ENCODE measurements at regions not wholly inside any gene's neighbourhood (a gene's known extent, or its start where the extent isn't known, plus 50 kb on each side); places are given as distances from the start of the nearest gene placed in this dataset.

DNA sequence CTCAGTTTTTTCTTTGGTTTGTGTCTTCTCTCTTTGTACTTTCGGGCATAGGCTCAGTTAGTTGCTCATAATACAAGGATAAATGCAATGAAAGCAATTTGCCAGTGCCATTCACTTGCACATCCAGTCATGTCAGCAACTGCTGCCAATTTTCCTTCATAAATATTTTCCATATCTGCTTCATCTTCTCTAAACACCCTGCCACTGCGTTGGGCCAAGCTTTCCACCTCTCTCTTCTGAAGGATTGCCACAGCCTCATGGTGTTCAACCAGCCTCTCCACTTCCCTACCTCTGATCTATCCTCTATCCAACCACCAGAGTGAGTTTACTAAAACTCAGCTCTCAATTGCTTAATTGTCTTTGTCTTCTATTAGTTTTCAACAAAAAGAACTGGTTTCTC is 192.5 kb upstream of the ZNF462 start (continued):
- TF ChIP-seq, protein P1, sequence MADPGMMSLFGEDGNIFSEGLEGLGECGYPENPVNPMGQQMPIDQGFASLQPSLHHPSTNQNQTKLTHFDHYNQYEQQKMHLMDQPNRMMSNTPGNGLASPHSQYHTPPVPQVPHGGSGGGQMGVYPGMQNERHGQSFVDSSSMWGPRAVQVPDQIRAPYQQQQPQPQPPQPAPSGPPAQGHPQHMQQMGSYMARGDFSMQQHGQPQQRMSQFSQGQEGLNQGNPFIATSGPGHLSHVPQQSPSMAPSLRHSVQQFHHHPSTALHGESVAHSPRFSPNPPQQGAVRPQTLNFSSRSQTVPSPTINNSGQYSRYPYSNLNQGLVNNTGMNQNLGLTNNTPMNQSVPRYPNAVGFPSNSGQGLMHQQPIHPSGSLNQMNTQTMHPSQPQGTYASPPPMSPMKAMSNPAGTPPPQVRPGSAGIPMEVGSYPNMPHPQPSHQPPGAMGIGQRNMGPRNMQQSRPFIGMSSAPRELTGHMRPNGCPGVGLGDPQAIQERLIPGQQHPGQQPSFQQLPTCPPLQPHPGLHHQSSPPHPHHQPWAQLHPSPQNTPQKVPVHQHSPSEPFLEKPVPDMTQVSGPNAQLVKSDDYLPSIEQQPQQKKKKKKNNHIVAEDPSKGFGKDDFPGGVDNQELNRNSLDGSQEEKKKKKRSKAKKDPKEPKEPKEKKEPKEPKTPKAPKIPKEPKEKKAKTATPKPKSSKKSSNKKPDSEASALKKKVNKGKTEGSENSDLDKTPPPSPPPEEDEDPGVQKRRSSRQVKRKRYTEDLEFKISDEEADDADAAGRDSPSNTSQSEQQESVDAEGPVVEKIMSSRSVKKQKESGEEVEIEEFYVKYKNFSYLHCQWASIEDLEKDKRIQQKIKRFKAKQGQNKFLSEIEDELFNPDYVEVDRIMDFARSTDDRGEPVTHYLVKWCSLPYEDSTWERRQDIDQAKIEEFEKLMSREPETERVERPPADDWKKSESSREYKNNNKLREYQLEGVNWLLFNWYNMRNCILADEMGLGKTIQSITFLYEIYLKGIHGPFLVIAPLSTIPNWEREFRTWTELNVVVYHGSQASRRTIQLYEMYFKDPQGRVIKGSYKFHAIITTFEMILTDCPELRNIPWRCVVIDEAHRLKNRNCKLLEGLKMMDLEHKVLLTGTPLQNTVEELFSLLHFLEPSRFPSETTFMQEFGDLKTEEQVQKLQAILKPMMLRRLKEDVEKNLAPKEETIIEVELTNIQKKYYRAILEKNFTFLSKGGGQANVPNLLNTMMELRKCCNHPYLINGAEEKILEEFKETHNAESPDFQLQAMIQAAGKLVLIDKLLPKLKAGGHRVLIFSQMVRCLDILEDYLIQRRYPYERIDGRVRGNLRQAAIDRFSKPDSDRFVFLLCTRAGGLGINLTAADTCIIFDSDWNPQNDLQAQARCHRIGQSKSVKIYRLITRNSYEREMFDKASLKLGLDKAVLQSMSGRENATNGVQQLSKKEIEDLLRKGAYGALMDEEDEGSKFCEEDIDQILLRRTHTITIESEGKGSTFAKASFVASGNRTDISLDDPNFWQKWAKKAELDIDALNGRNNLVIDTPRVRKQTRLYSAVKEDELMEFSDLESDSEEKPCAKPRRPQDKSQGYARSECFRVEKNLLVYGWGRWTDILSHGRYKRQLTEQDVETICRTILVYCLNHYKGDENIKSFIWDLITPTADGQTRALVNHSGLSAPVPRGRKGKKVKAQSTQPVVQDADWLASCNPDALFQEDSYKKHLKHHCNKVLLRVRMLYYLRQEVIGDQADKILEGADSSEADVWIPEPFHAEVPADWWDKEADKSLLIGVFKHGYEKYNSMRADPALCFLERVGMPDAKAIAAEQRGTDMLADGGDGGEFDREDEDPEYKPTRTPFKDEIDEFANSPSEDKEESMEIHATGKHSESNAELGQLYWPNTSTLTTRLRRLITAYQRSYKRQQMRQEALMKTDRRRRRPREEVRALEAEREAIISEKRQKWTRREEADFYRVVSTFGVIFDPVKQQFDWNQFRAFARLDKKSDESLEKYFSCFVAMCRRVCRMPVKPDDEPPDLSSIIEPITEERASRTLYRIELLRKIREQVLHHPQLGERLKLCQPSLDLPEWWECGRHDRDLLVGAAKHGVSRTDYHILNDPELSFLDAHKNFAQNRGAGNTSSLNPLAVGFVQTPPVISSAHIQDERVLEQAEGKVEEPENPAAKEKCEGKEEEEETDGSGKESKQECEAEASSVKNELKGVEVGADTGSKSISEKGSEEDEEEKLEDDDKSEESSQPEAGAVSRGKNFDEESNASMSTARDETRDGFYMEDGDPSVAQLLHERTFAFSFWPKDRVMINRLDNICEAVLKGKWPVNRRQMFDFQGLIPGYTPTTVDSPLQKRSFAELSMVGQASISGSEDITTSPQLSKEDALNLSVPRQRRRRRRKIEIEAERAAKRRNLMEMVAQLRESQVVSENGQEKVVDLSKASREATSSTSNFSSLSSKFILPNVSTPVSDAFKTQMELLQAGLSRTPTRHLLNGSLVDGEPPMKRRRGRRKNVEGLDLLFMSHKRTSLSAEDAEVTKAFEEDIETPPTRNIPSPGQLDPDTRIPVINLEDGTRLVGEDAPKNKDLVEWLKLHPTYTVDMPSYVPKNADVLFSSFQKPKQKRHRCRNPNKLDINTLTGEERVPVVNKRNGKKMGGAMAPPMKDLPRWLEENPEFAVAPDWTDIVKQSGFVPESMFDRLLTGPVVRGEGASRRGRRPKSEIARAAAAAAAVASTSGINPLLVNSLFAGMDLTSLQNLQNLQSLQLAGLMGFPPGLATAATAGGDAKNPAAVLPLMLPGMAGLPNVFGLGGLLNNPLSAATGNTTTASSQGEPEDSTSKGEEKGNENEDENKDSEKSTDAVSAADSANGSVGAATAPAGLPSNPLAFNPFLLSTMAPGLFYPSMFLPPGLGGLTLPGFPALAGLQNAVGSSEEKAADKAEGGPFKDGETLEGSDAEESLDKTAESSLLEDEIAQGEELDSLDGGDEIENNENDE (IDR thresholded peaks at IDR 0.05; ENCODE audit: insufficient replicate concordance, low read length): no peak
- TF ChIP-seq SIX5 (IDR thresholded peaks at IDR 0.05; ENCODE audit: low read depth, low read length): no peak

Measured in H1 (cell line).